MCF 10A (cell line): ENCODE measurements at regions not wholly inside any gene's neighbourhood (a gene's known extent, or its start where the extent isn't known, plus 50 kb on each side); places are given as distances from the start of the nearest gene placed in this dataset.

Experiments used
- BruUV-seq: library from RNA; stranded (reverse); fragments of 400-500 nt; replicated peaks from 2 replicates; lab custom pipeline; 2021; lab: Mats Ljungman, UMichigan
- CTCF ChIA-PET: fragments of 300-600 bp; sonication (Branson Sonifier 250); formaldehyde crosslinking; extraction: SDS; loops from one replicate; lab custom pipeline; 2021; ENCODE audit warnings: antibody characterized with exemption, inconsistent platforms; lab: Yijun Ruan, JAX
- POLR2A ChIA-PET: fragments of 300-600, 350-650 bp; sonication (Branson Sonifier 250); formaldehyde crosslinking; extraction: SDS; loops from one replicate; lab custom pipeline; 2020; ENCODE audit warnings: antibody characterized with exemption, inconsistent platforms; lab: Yijun Ruan, JAX
- DNase-seq: peaks from one replicate; pipeline ENCODE4 v3.0.0-alpha.2; 2018; ENCODE audit not compliant: unreplicated experiment
- H3K27ac Mint-ChIP-seq: one replicate; pipeline ENCODE4 v1.8.0; 2022; ENCODE audit warnings: mild to moderate bottlenecking, low read depth, mixed read lengths; ENCODE audit not compliant: unreplicated experiment
- H3K27me3 Mint-ChIP-seq: one replicate; pipeline ENCODE4 v1.8.0; 2022; ENCODE audit warnings: mixed read lengths; ENCODE audit not compliant: insufficient read depth, unreplicated experiment
- H3K36me3 Mint-ChIP-seq: one replicate; pipeline ENCODE4 v1.8.0; 2022; ENCODE audit warnings: mild to moderate bottlenecking, moderate library complexity, mixed read lengths; ENCODE audit not compliant: insufficient read depth, unreplicated experiment
- H3K4me1 Mint-ChIP-seq: one replicate; pipeline ENCODE4 v1.8.0; 2022; ENCODE audit warnings: mixed read lengths; ENCODE audit not compliant: insufficient read depth, unreplicated experiment
- H3K4me3 Mint-ChIP-seq: one replicate; pipeline ENCODE4 v1.8.0; 2022; ENCODE audit warnings: mild to moderate bottlenecking, moderate library complexity, mixed read lengths; ENCODE audit not compliant: unreplicated experiment
- H3K9me3 Mint-ChIP-seq: one replicate; pipeline ENCODE4 v1.8.0; 2022; ENCODE audit warnings: mixed read lengths; ENCODE audit not compliant: unreplicated experiment
- intact Hi-C: fragments of 100-400 bp; cut with micrococcal nuclease; formaldehyde crosslinking; loops from 2 replicates; pipeline ENCODE4 v1.14.1; 2022
- TF ChIP-seq, protein P1 (sequence below): fragments of 200-600 bp; IDR thresholded peaks from one replicate; pipeline ENCODE4 v1.8.0; 2022; ENCODE audit warnings: antibody characterized with exemption, mild to moderate bottlenecking; ENCODE audit not compliant: unreplicated experiment

DNA sequence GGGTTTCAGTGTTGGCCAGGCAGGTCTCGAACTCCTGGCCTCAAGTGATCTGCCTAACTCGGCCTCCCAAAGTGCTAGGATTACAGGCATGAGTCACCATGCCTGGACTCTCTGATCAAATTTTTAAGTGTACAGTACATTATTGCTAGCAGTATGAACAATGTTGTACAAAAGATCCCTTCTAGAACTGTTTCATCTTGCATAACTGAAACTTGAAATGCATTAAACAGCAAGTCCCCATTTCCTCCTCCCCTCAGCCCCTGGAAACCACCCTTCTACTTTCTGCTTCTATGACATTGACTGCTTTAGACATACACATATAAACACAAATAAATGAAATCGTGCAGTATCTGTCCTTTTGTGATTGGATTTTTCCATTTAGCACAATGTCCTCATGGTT lies 463.4 kb downstream of the PTPRC start:
- Mint-ChIP-seq H3K4me3 (no peak overlapping the region), H3K9me3 (peaks cover 14% of the 10 kb centered on the region), H3K27ac (no peak overlapping the region), H3K36me3 (no peaks in the 10 kb centered on the region), H3K27me3 (no peaks in the 10 kb centered on the region), H3K4me1 (no peaks in the 10 kb centered on the region)
- intact Hi-C loops, result no loop called here
- POLR2A ChIA-PET, result no interaction called here
- BruUV-seq, result no TSS peak
- CTCF ChIA-PET, result no interaction called here
- no peak for DNase-seq
- TF ChIP-seq, protein P1, sequence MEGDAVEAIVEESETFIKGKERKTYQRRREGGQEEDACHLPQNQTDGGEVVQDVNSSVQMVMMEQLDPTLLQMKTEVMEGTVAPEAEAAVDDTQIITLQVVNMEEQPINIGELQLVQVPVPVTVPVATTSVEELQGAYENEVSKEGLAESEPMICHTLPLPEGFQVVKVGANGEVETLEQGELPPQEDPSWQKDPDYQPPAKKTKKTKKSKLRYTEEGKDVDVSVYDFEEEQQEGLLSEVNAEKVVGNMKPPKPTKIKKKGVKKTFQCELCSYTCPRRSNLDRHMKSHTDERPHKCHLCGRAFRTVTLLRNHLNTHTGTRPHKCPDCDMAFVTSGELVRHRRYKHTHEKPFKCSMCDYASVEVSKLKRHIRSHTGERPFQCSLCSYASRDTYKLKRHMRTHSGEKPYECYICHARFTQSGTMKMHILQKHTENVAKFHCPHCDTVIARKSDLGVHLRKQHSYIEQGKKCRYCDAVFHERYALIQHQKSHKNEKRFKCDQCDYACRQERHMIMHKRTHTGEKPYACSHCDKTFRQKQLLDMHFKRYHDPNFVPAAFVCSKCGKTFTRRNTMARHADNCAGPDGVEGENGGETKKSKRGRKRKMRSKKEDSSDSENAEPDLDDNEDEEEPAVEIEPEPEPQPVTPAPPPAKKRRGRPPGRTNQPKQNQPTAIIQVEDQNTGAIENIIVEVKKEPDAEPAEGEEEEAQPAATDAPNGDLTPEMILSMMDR, result no peak

GRCh38 chr1:199109160-199109559 lies 470.3 kb downstream of the PTPRC start:
- BruUV-seq, result no TSS peak
- TF ChIP-seq, protein P1, result no peak
- no peak overlapping the region for H3K27ac Mint-ChIP-seq
- H3K4me3 Mint-ChIP-seq, result no peak overlapping the region
- H3K4me1 Mint-ChIP-seq, result no peaks in the 10 kb centered on the region
- intact Hi-C loops, result no loop called here
- ChIA-PET POLR2A (interaction anchor here (0.7 kb wide), 1 partner anchor 9 kb away, joined by 3 read pairs; no protein-coding TSS in a partner anchor), CTCF (interaction anchor here (0.5 to 1.2 kb wide), 4 partner anchors 12 to 313 kb away, joined by 3 read pairs; no protein-coding TSS in a partner anchor)
- peaks cover 7% of the 10 kb centered on the region for H3K9me3 Mint-ChIP-seq
- DNase-seq, result no peak
- H3K36me3 Mint-ChIP-seq, result no peaks in the 10 kb centered on the region
- H3K27me3 Mint-ChIP-seq, result no peaks in the 10 kb centered on the region

GRCh38 chr1:199112365-199112764 lies 473.5 kb downstream of the PTPRC start:
- H3K4me3 Mint-ChIP-seq, result no peak overlapping the region
- ChIA-PET CTCF (interaction anchor here (0.5 to 2.9 kb wide), 34 partner anchors 8 to 500 kb away, joined by 3 to 37 read pairs (median 4); no protein-coding TSS in a partner anchor), POLR2A (interaction anchor here (1.0 kb wide), 1 partner anchor 175 kb away, joined by 3 read pairs; no protein-coding TSS in a partner anchor)
- no TSS peak for BruUV-seq
- DNase-seq, result no peak
- H3K4me1 Mint-ChIP-seq, result no peaks in the 10 kb centered on the region
- H3K9me3 Mint-ChIP-seq, result no peaks in the 10 kb centered on the region
- H3K27me3 Mint-ChIP-seq, result no peaks in the 10 kb centered on the region
- H3K27ac Mint-ChIP-seq, result no peak overlapping the region
- TF ChIP-seq, protein P1, result no peak
- no peaks in the 10 kb centered on the region for H3K36me3 Mint-ChIP-seq
- intact Hi-C loops, result loop anchor here (2.0 to 5.0 kb wide), 4 partner anchors 176 to 440 kb away; no protein-coding TSS in a partner anchor

DNA sequence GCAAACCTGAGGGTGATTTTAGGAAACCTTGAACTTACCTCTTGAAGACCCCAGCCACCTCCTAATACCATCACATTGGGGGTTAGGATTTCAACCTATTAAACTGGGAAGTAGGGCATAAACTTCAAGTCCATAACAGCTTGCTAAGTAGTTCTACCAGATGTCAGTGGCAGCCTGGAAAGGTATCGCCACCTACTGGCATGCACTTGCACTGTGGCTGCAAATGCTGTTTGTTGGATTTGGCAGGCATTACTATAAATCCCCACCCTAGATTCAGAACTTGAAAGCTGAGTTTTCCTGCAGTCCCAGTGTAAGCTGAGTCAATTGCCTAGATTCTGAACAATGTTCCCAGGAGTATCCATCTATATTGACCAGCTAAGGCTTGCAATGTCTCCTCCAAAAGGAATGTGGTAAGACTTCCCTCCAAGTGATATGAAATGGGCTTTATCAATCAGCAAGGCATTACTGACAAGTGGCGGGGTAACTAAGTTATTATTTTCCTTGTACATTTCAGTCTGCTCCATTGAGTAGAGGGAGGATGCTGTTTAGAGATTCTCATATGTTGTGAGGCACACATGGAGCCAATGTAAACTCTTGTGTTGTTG lies 474.5 kb downstream of the PTPRC start:
- Mint-ChIP-seq H3K4me3 (no peak overlapping the region), H3K27me3 (no peaks in the 10 kb centered on the region), H3K9me3 (no peaks in the 10 kb centered on the region), H3K27ac (no peak overlapping the region), H3K4me1 (no peaks in the 10 kb centered on the region), H3K36me3 (no peaks in the 10 kb centered on the region)
- ChIA-PET POLR2A (interaction anchor here (1.0 to 1.1 kb wide), 2 partner anchors 176 to 177 kb away, joined by 3 read pairs; no protein-coding TSS in a partner anchor), CTCF (interaction anchor here (0.6 to 2.9 kb wide), 48 partner anchors 9 to 1303 kb away, joined by 3 to 37 read pairs (median 4); no protein-coding TSS in a partner anchor)
- intact Hi-C loops, result loop anchor here (1.0 to 5.0 kb wide), 6 partner anchors 177 to 439 kb away; no protein-coding TSS in a partner anchor
- peak; percentile 70 for DNase-seq
- TF ChIP-seq, protein P1, result peak; percentile 82
- BruUV-seq, result no TSS peak
